Left ventricle myocardium inferior (tissue), 1 donor: ENCODE measurements at regions not wholly inside any gene's neighbourhood (a gene's known extent, or its start where the extent isn't known, plus 50 kb on each side); places are given as distances from the start of the nearest gene placed in this dataset.

ENCODE experiments used
- DNase-seq: peaks from one replicate; pipeline ENCODE4 v3.0.0-alpha.2; 2020
- H3K27ac ChIP-seq: fragments of 200-600 bp; replicated peaks from 2 replicates; pipeline ENCODE4 v1.8.0; 2021
- H3K27me3 ChIP-seq: fragments of 200-600 bp; 2 replicates; pipeline ENCODE4 v1.8.0; 2021; ENCODE audit warnings: low read depth
- H3K36me3 ChIP-seq: fragments of 200-600 bp; 2 replicates; pipeline ENCODE4 v1.8.0; 2021
- H3K4me1 ChIP-seq: fragments of 200-600 bp; 2 replicates; pipeline ENCODE4 v1.8.0; 2021
- H3K4me3 ChIP-seq: fragments of 200-600 bp; 2 replicates; pipeline ENCODE4 v1.8.0; 2021; ENCODE audit warnings: mild to moderate bottlenecking, moderate library complexity
- H3K9me3 ChIP-seq: fragments of 200-600 bp; replicated peaks from 2 replicates; pipeline ENCODE4 v1.8.0; 2021
- intact Hi-C: fragments of 100-400 bp; cut with micrococcal nuclease; formaldehyde crosslinking; loops from one replicate; pipeline ENCODE4 v1.11.0; 2022
- TF ChIP-seq, protein P1 (sequence below): fragments of 200-600 bp; IDR thresholded peaks from 2 replicates; pipeline ENCODE4 v1.8.0; 2021; ENCODE audit warnings: antibody characterized with exemption, mild to moderate bottlenecking, borderline replicate concordance
- donor health status: DM: no; HTN: yes; CAD: no; lungs with severe emphysema.

GRCh38 chr11:87743007-87743406 is 432.2 kb downstream of the RAB38 start:
- TF ChIP-seq, protein P1, sequence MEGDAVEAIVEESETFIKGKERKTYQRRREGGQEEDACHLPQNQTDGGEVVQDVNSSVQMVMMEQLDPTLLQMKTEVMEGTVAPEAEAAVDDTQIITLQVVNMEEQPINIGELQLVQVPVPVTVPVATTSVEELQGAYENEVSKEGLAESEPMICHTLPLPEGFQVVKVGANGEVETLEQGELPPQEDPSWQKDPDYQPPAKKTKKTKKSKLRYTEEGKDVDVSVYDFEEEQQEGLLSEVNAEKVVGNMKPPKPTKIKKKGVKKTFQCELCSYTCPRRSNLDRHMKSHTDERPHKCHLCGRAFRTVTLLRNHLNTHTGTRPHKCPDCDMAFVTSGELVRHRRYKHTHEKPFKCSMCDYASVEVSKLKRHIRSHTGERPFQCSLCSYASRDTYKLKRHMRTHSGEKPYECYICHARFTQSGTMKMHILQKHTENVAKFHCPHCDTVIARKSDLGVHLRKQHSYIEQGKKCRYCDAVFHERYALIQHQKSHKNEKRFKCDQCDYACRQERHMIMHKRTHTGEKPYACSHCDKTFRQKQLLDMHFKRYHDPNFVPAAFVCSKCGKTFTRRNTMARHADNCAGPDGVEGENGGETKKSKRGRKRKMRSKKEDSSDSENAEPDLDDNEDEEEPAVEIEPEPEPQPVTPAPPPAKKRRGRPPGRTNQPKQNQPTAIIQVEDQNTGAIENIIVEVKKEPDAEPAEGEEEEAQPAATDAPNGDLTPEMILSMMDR = no peak

DNA sequence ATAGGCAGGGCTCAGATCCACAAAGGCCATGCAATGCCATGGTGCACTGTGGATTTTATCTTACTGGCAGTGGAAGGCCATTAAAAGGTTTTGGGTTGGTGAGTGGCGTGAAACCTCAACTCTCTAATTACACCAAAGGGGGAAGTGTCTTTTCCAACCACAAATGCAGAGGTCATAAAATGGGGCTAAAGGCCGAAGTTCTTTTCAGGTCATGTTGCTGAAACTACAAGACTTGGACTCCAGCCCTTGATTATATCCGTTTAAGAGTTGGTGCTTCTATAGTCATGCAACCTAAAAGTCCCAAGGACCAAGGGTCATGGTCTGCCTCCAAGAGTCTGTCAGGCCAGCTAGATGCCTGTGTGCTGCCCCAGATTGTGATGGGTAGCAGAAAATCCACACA is 434.3 kb downstream of the RAB38 start:
- TF ChIP-seq, protein P1 = no peak
- intact Hi-C loops = no loop called here

More at GRCh38 chr11:87743007-87743406, 432.2 kb downstream of the RAB38 start:
- Histone ChIP-seq H3K27ac (no peak overlapping the region), H3K27me3 (no peaks in the 10 kb centered on the region), H3K4me1 (no peaks in the 10 kb centered on the region), H3K36me3 (no peaks in the 10 kb centered on the region), H3K4me3 (no peak overlapping the region), H3K9me3 (no peaks in the 10 kb centered on the region)
- intact Hi-C loops = no loop called here
- no peak for DNase-seq

GRCh38 chr11:87740451-87740850 is 434.8 kb downstream of the RAB38 start:
- TF ChIP-seq, protein P1 = no peak
- intact Hi-C loops = no loop called here
- no peaks in the 10 kb centered on the region for H3K4me1 ChIP-seq
- H3K27me3 ChIP-seq = no peaks in the 10 kb centered on the region
- no peaks in the 10 kb centered on the region for H3K36me3 ChIP-seq
- H3K9me3 ChIP-seq = no peaks in the 10 kb centered on the region
- H3K4me3 ChIP-seq = no peak overlapping the region
- no peak overlapping the region for H3K27ac ChIP-seq
- no peak for DNase-seq

More for the DNA sequence above, 434.3 kb downstream of the RAB38 start:
- Histone ChIP-seq H3K27ac (no peak overlapping the region), H3K9me3 (no peaks in the 10 kb centered on the region), H3K4me3 (no peak overlapping the region), H3K4me1 (no peaks in the 10 kb centered on the region), H3K27me3 (no peaks in the 10 kb centered on the region), H3K36me3 (no peaks in the 10 kb centered on the region)
- no peak for DNase-seq

DNA sequence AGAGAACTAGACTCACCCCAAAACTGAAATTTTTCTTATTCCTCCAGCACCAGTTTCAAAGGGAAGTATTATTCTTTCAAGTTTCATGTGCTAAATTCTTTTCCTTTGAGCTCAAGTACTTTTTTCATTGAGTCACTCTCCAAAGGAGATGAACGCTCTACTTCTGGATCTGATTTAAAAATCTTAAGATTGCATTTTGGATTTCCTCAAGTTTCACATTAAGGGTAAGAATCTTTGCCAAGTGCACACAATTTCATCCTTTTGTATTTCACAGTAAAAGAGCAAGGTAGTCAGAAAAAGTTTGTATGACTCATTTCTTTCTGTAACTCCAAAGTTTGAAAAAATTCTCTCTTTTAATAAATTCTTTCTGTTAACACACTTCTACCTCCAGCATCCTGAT is 435.5 kb downstream of the RAB38 start:
- H3K4me3 ChIP-seq = no peak overlapping the region
- H3K36me3 ChIP-seq = no peaks in the 10 kb centered on the region
- intact Hi-C loops = no loop called here
- H3K9me3 ChIP-seq = no peaks in the 10 kb centered on the region
- no peaks in the 10 kb centered on the region for H3K27me3 ChIP-seq
- H3K4me1 ChIP-seq = no peaks in the 10 kb centered on the region
- DNase-seq = no peak
- TF ChIP-seq, protein P1 = no peak
- no peak overlapping the region for H3K27ac ChIP-seq

DNA sequence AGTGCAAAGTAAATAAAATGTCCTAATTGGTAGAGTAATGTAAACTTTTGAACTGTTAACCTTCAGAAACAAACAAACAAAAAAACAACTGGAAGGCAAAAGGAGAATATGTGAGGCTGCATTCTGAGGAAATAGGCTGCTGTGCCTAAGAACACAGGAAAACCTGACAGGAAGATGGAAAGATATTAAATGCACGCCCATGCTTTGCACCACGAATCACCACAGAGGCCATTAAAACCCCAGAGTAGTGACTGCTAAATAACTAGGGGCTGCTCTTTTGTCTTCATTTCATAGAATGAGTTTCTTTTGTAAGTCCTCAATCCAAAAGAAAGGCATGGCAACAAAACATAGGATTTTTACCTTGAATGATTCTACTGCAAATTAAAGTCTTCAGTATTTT is 436.0 kb downstream of the RAB38 start:
- DNase-seq = no peak
- intact Hi-C loops = no loop called here
- Histone ChIP-seq H3K4me1 (no peaks in the 10 kb centered on the region), H3K36me3 (no peaks in the 10 kb centered on the region), H3K4me3 (no peak overlapping the region), H3K27ac (no peak overlapping the region), H3K9me3 (no peaks in the 10 kb centered on the region), H3K27me3 (no peaks in the 10 kb centered on the region)
- TF ChIP-seq, protein P1 = no peak

GRCh38 chr11:87736928-87737327 is 438.3 kb downstream of the RAB38 start:
- Histone ChIP-seq H3K27me3 (no peaks in the 10 kb centered on the region), H3K4me1 (no peaks in the 10 kb centered on the region), H3K36me3 (no peaks in the 10 kb centered on the region), H3K9me3 (peaks cover 14% of the 10 kb centered on the region), H3K4me3 (no peak overlapping the region), H3K27ac (no peak overlapping the region)
- intact Hi-C loops = no loop called here
- DNase-seq = no peak
- TF ChIP-seq, protein P1 = no peak
